WERI-Rb-1 (cell line): ENCODE measurements at regions not wholly inside any gene's neighbourhood (a gene's known extent, or its start where the extent isn't known, plus 50 kb on each side); places are given as distances from the start of the nearest gene placed in this dataset.

Experiments
- DNase-seq: peaks from one replicate; pipeline ENCODE4 v3.0.0-alpha.2; 2020
- H3K27ac ChIP-seq: fragments of 250-450 bp; sonication (Bioruptor Pico); 2 replicates; pipeline ENCODE4 v1.5.1; 2020; ENCODE audit warnings: mild to moderate bottlenecking, moderate library complexity
- H3K27me3 ChIP-seq: fragments of 250-450 bp; sonication (Bioruptor Pico); 2 replicates; pipeline ENCODE4 v1.5.1; 2021; ENCODE audit warnings: mild to moderate bottlenecking, low read depth, moderate library complexity; ENCODE audit not compliant: insufficient read depth, severe bottlenecking
- H3K36me3 ChIP-seq: fragments of 250-450 bp; sonication (Bioruptor Pico); 2 replicates; pipeline ENCODE4 v1.5.1; 2020; ENCODE audit warnings: mild to moderate bottlenecking, moderate library complexity
- H3K4me3 ChIP-seq: 2 replicates; pipeline ENCODE4 v1.5.1; 2011; ENCODE audit warnings: low read depth, mild to moderate bottlenecking, control low read depth, low read length
- H3K9me3 ChIP-seq: fragments of 250-450 bp; sonication (Bioruptor Pico); 2 replicates; pipeline ENCODE4 v1.5.1; 2021; ENCODE audit warnings: mild to moderate bottlenecking, moderate library complexity; ENCODE audit not compliant: severe bottlenecking
- CTCF ChIP-seq: IDR thresholded peaks from 2 replicates; pipeline ENCODE4 v1.5.1; 2011; ENCODE audit warnings: low read depth, mild to moderate bottlenecking, control low read depth, inconsistent platforms, low read length

DNA sequence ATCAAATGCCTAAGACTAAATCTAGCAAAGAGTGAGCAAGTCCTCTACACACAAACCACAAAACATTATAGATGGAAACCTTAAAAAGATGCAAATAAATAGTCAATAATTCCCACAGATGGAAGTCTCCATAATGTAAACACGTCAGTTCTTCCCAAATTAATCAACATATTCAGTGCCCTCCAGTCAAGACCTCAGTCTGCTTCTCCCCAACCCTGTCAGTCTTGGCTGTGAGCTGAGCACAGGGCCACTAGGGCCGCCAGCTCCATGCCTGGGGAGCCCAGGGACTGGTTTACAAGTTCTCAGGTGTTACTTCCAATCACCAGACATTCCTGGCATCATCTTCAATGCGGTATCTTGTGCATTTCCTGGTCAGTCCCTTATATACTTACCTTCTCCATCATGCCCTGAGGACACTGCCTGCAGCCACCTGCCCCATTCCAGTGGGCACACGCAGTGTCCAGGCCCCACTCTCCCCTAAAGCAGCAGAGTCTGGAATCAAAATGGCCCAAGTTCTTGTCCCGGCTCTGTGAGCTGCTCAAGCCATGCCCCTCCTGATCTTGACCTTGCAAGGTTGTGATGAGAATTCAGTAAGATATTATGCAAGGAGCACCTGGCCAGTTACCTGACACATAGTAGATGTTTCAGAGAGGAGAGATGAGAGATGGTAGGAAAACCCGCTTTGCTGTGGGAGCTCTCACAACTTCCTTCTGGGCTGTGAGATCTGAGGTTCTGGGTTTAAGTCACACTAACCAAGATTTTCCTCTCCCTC lies 207.9 kb upstream of the RAB6C start:
- Histone ChIP-seq H3K9me3 (no peaks in the 10 kb centered on the region), H3K4me3 (no peak overlapping the region), H3K36me3 (no peaks in the 10 kb centered on the region), H3K27me3 (no peaks in the 10 kb centered on the region), H3K27ac (no peak overlapping the region)
- no peak for DNase-seq
- TF ChIP-seq CTCF, result no peak

DNA sequence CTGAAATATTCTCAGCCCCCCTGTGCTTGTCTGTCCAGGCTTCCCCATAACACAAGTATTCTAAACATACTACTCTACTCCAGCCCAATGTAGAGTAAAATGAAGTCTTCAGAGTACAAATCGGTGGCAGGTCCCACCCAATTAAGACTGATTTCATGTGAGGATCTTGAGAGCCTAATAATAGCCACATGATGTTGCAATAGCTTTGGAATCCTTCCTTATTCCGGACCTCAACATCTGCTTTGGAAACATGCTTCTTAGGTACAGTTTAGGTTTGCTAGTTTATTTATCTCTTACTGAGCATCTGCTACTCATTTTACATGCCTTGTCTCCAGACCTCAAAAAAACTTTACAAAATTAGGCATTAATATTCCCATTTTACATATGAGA lies 207.3 kb upstream of the RAB6C start:
- no peak overlapping the region for H3K27ac ChIP-seq
- H3K4me3 ChIP-seq, result no peak overlapping the region
- no peaks in the 10 kb centered on the region for H3K9me3 ChIP-seq
- H3K27me3 ChIP-seq, result no peaks in the 10 kb centered on the region
- H3K36me3 ChIP-seq, result no peaks in the 10 kb centered on the region
- no peak for DNase-seq
- no peak for TF ChIP-seq CTCF

GRCh38 chr2:129775952-129776653 lies 203.4 kb upstream of the RAB6C start:
- Histone ChIP-seq H3K4me3 (no peak overlapping the region), H3K9me3 (no peaks in the 10 kb centered on the region), H3K27ac (no peak overlapping the region), H3K27me3 (no peaks in the 10 kb centered on the region), H3K36me3 (no peaks in the 10 kb centered on the region)
- no peak for DNase-seq
- TF ChIP-seq CTCF, result no peak

GRCh38 chr2:129777146-129777545 lies 202.3 kb upstream of the RAB6C start:
- H3K4me3 ChIP-seq, result no peak overlapping the region
- no peak for DNase-seq

GRCh38 chr2:129777762-129778583 lies 201.5 kb upstream of the RAB6C start:
- Histone ChIP-seq H3K27ac (no peak overlapping the region), H3K27me3 (no peaks in the 10 kb centered on the region), H3K4me3 (no peak overlapping the region), H3K9me3 (no peaks in the 10 kb centered on the region), H3K36me3 (no peaks in the 10 kb centered on the region)
- no peak for TF ChIP-seq CTCF
- no peak for DNase-seq

More at GRCh38 chr2:129777146-129777545, 202.3 kb upstream of the RAB6C start:
- no peaks in the 10 kb centered on the region for H3K27me3 ChIP-seq
- no peaks in the 10 kb centered on the region for H3K36me3 ChIP-seq
- H3K9me3 ChIP-seq, result no peaks in the 10 kb centered on the region
- no peak overlapping the region for H3K27ac ChIP-seq
- TF ChIP-seq CTCF, result no peak
